ENCODE measurements at regions not wholly inside any gene's neighbourhood (a gene's known extent, or its start where the extent isn't known, plus 50 kb on each side); places are given as distances from the start of the nearest gene placed in this dataset.
"Not testable (repeated sequence)": the region's sequence is repeated elsewhere in the genome, so short reads cannot be mapped to it uniquely, and the experiment has no call there.

- no peak for DNase-seq (ENCODE audit: low spot score)
Measured at GRCh38 chr2:105691947-105692390, 52.7 kb upstream of the NCK2 start.

GRCh38 chr2:105690566-105690965, 54.1 kb upstream of the NCK2 start:
- DNase-seq (ENCODE audit: low spot score), result no peak

GRCh38 chr2:105689484-105689883, 55.2 kb upstream of the NCK2 start:
- no peak for DNase-seq (ENCODE audit: low spot score)

GRCh38 chr2:105688946-105689345, 55.8 kb upstream of the NCK2 start:
- DNase-seq (ENCODE audit: low spot score), result no peak

- DNase-seq (ENCODE audit: low spot score), result no peak
Measured at GRCh38 chr2:105686588-105686987, 58.1 kb upstream of the NCK2 start.

- no peak for DNase-seq (ENCODE audit: low spot score)
Measured at GRCh38 chr2:105683011-105683492, 61.7 kb upstream of the NCK2 start.

- peak; percentile 67 for DNase-seq (ENCODE audit: low spot score)
Measured at GRCh38 chr2:105682401-105682800, 62.3 kb upstream of the NCK2 start.

- no peak for DNase-seq (ENCODE audit: low spot score)
Measured at GRCh38 chr2:105681927-105682326, 62.8 kb upstream of the NCK2 start.

- DNase-seq (ENCODE audit: low spot score), result no peak
Measured at GRCh38 chr2:105680357-105680756, 64.4 kb upstream of the NCK2 start.

GRCh38 chr2:105678346-105678745, 66.4 kb upstream of the NCK2 start:
- no peak for DNase-seq (ENCODE audit: low spot score)

GRCh38 chr2:105677901-105678300, 66.8 kb upstream of the NCK2 start:
- DNase-seq (ENCODE audit: low spot score), result no peak

GRCh38 chr2:105675841-105676240, 68.9 kb upstream of the NCK2 start:
- peak; percentile 90 for DNase-seq (ENCODE audit: low spot score)

GRCh38 chr2:105674859-105675541, 69.7 kb upstream of the NCK2 start:
- DNase-seq (ENCODE audit: low spot score), result no peak

- peak; percentile 39 for DNase-seq (ENCODE audit: low spot score)
Measured at GRCh38 chr2:105674401-105674800, 70.3 kb upstream of the NCK2 start.

- no peak for DNase-seq (ENCODE audit: low spot score)
Measured at GRCh38 chr2:105671156-105671555, 73.6 kb upstream of the NCK2 start.

- no peak for DNase-seq (ENCODE audit: low spot score)
Measured at GRCh38 chr2:105669384-105669891, 75.3 kb upstream of the NCK2 start.

GRCh38 chr2:105665480-105665879, 79.2 kb upstream of the NCK2 start:
- no peak for DNase-seq (ENCODE audit: low spot score)

GRCh38 chr2:105660489-105660888, 84.2 kb upstream of the NCK2 start:
- no peak for DNase-seq (ENCODE audit: low spot score)

GRCh38 chr2:105655723-105656606, 88.7 kb upstream of the NCK2 start:
- DNase-seq (ENCODE audit: low spot score), result not testable (repeated sequence)

- DNase-seq (ENCODE audit: low spot score), result no peak
Measured at GRCh38 chr2:105655244-105655643, 89.5 kb upstream of the NCK2 start.

- peak; percentile 15 for DNase-seq (ENCODE audit: low spot score)
Measured at GRCh38 chr2:105654474-105655004, 90.2 kb upstream of the NCK2 start.

GRCh38 chr2:105653302-105653701, 91.4 kb upstream of the NCK2 start:
- no peak for DNase-seq (ENCODE audit: low spot score)

Data from COLO829 (cell line).